ENCODE measurements at regions not wholly inside any gene's neighbourhood (a gene's known extent, or its start where the extent isn't known, plus 50 kb on each side); places are given as distances from the start of the nearest gene placed in this dataset.

DNA sequence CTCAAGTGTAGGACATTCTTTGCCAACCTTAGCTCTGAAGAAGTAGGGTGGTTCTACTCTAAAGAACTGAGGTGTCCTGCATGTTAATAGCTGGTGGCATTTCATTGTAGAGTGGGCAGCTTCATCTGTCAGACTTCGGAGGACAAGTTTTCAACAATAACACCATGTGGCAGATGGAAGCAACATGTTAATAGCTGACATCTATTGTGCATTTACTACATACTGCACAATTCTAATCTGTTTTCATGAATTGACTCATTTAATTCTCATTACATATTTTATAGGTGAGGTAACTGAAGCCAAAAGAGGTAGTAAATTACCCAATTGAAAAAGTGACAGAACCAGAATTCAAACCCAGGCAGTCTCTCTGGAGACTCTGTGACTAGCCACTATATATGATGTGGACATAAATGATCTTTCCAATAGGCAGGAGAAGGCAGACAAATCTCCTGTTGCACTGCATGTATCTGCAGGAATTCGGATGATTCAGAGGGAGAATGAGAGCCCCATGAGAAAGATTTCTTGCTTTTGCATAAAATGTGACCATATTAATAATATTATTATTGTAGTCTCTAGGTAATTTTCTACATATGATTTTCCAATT, 137.2 kb upstream of the E2F7 start:
- Histone ChIP-seq H3K4me1 (replicated peaks in 1 of 2; ENCODE audit: control insufficient read depth in 2 of 2, insufficient read depth in 2 of 2, low read length in 2 of 2) (no peaks in the 10 kb centered on the region), H3K27me3 (ENCODE audit: control insufficient read depth in 2 of 2, insufficient read depth in 2 of 2, low read length in 2 of 2) (no peaks in the 10 kb centered on the region), H3K27ac (ENCODE audit: extremely low read depth, low read depth, low read length) (no peak overlapping the region), H3K4me3 (no peak overlapping the region), H3K9me1 (ENCODE audit: control insufficient read depth, insufficient read depth, low read length) (no peaks in the 10 kb centered on the region), H3K4me2 (ENCODE audit: insufficient read depth, low read length) (no peak overlapping the region), H4K20me1 (replicated peaks; ENCODE audit: control insufficient read depth, insufficient read depth, low read length) (no peaks in the 10 kb centered on the region), H3K9me3 (replicated peaks; ENCODE audit: control insufficient read depth, insufficient read depth, low read depth, low read length) (0 out of 2 replicates have a peak, but pooled peaks cover 3% of the 10 kb centered on the region), H3K9ac (ENCODE audit: insufficient read depth in 1 of 2, low read depth in 2 of 2, low read length in 2 of 2) (no peak overlapping the region), H2AFZ (ENCODE audit: low read depth, low read length) (no peak overlapping the region), H3K36me3 (ENCODE audit: control insufficient read depth, insufficient read depth, low read length) (no peaks in the 10 kb centered on the region), H3K79me2 (ENCODE audit: control insufficient read depth, insufficient read depth, low read length) (no peaks in the 10 kb centered on the region)
- intact Hi-C loops (cut with micrococcal nuclease) (no loop called here), in situ Hi-C loops (cut with MboI) (no loop called here)
- FAIRE-seq = no peak
- WGBS (ENCODE audit: insufficient coverage, low coverage, missing lambda C conversion rate) = 0% methylated on average over 2 of the region's 2 CpGs
- ATAC-seq = no peak
- BruUV-seq (replicated peaks) = no TSS peak
- POLR2A ChIA-PET = interaction anchor here (1.0 kb wide), 1 partner anchor 14 kb away, joined by 3 read pairs; no protein-coding TSS in a partner anchor
- DNase-seq (ENCODE audit: extremely low read depth in 1 of 4, low spot score in 3 of 4) = no peak
- CTCF ChIA-PET (ENCODE audit: low intra/inter-chr PET ratio) = no interaction called here
- TF ChIP-seq RFX1 (IDR thresholded peaks at IDR 0.05) (no peak), KDM1A (IDR thresholded peaks at IDR 0.05) (no peak), ZNF589 (CRISPR knock-in tag; IDR thresholded peaks at IDR 0.05; ENCODE audit: low read depth) (no peak), MTA1 (IDR thresholded peaks at IDR 0.05; ENCODE audit: borderline replicate concordance) (no peak), IRF2 (CRISPR knock-in tag; IDR thresholded peaks at IDR 0.05) (no peak), CBX3 (IDR thresholded peaks at IDR 0.05; ENCODE audit: borderline replicate concordance in 1 of 2, low read length in 2 of 2) (no peak), E2F4 (CRISPR knock-in tag; IDR thresholded peaks at IDR 0.05; ENCODE audit: low read depth) (no peak), HNRNPH1 (optimal IDR thresholded peaks at IDR 0.05; ENCODE audit: low read depth, low read length) (no peak), ILK (tag; IDR thresholded peaks at IDR 0.05; ENCODE audit: borderline replicate concordance, low read depth) (no peak), TARDBP (IDR thresholded peaks at IDR 0.05) (no peak), PTTG1 (tag; IDR thresholded peaks at IDR 0.05; ENCODE audit: low read depth) (no peak)
- TF ChIP-seq, protein P1, sequence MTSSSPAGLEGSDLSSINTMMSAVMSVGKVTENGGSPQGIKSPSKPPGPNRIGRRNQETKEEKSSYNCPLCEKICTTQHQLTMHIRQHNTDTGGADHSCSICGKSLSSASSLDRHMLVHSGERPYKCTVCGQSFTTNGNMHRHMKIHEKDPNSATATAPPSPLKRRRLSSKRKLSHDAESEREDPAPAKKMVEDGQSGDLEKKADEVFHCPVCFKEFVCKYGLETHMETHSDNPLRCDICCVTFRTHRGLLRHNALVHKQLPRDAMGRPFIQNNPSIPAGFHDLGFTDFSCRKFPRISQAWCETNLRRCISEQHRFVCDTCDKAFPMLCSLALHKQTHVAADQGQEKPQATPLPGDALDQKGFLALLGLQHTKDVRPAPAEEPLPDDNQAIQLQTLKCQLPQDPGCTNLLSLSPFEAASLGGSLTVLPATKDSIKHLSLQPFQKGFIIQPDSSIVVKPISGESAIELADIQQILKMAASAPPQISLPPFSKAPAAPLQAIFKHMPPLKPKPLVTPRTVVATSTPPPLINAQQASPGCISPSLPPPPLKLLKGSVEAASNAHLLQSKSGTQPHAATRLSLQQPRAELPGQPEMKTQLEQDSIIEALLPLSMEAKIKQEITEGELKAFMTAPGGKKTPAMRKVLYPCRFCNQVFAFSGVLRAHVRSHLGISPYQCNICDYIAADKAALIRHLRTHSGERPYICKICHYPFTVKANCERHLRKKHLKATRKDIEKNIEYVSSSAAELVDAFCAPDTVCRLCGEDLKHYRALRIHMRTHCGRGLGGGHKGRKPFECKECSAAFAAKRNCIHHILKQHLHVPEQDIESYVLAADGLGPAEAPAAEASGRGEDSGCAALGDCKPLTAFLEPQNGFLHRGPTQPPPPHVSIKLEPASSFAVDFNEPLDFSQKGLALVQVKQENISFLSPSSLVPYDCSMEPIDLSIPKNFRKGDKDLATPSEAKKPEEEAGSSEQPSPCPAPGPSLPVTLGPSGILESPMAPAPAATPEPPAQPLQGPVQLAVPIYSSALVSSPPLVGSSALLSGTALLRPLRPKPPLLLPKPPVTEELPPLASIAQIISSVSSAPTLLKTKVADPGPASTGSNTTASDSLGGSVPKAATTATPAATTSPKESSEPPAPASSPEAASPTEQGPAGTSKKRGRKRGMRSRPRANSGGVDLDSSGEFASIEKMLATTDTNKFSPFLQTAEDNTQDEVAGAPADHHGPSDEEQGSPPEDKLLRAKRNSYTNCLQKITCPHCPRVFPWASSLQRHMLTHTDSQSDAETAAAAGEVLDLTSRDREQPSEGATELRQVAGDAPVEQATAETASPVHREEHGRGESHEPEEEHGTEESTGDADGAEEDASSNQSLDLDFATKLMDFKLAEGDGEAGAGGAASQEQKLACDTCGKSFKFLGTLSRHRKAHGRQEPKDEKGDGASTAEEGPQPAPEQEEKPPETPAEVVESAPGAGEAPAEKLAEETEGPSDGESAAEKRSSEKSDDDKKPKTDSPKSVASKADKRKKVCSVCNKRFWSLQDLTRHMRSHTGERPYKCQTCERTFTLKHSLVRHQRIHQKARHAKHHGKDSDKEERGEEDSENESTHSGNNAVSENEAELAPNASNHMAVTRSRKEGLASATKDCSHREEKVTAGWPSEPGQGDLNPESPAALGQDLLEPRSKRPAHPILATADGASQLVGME (CRISPR knock-in tag; IDR thresholded peaks at IDR 0.05) = no peak
- TF ChIP-seq, protein P2, sequence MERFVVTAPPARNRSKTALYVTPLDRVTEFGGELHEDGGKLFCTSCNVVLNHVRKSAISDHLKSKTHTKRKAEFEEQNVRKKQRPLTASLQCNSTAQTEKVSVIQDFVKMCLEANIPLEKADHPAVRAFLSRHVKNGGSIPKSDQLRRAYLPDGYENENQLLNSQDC (CRISPR knock-in tag; IDR thresholded peaks at IDR 0.05) = no peak
- TF ChIP-seq, protein P3, sequence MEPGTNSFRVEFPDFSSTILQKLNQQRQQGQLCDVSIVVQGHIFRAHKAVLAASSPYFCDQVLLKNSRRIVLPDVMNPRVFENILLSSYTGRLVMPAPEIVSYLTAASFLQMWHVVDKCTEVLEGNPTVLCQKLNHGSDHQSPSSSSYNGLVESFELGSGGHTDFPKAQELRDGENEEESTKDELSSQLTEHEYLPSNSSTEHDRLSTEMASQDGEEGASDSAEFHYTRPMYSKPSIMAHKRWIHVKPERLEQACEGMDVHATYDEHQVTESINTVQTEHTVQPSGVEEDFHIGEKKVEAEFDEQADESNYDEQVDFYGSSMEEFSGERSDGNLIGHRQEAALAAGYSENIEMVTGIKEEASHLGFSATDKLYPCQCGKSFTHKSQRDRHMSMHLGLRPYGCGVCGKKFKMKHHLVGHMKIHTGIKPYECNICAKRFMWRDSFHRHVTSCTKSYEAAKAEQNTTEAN (CRISPR knock-in tag; IDR thresholded peaks at IDR 0.05) = no peak
